Progenitor cell of endocrine pancreas (in vitro differentiated cells): ENCODE measurements at regions not wholly inside any gene's neighbourhood (a gene's known extent, or its start where the extent isn't known, plus 50 kb on each side); places are given as distances from the start of the nearest gene placed in this dataset.

Experiments used
- DNase-seq: peaks from one replicate; pipeline ENCODE4 v3.0.0; 2021; ENCODE audit warnings: low spot score; ENCODE audit not compliant: unreplicated experiment
- H3K27ac Mint-ChIP-seq: 2 replicates; pipeline ENCODE4 v1.8.0; 2021; ENCODE audit warnings: mild to moderate bottlenecking, moderate library complexity, mixed read lengths
- H3K27me3 Mint-ChIP-seq: 2 replicates; pipeline ENCODE4 v1.8.0; 2021; ENCODE audit warnings: mixed read lengths
- H3K36me3 Mint-ChIP-seq: 2 replicates; pipeline ENCODE4 v1.8.0; 2022; ENCODE audit warnings: mixed read lengths; ENCODE audit not compliant: insufficient read depth
- H3K4me1 Mint-ChIP-seq: 2 replicates; pipeline ENCODE4 v1.8.0; 2021; ENCODE audit warnings: low read depth, mixed read lengths
- H3K4me3 Mint-ChIP-seq: 2 replicates; pipeline ENCODE4 v1.8.0; 2021; ENCODE audit warnings: low read depth, mild to moderate bottlenecking, moderate library complexity, mixed read lengths
- H3K9me3 Mint-ChIP-seq: 2 replicates; pipeline ENCODE4 v1.8.0; 2021; ENCODE audit warnings: low read depth, mixed read lengths
- CTCF ChIP-seq: fragments of 200-600 bp; sonication (generic); IDR thresholded peaks from one replicate; pipeline ENCODE4 v1.5.0; 2021; ENCODE audit warnings: antibody characterized with exemption, mild to moderate bottlenecking; ENCODE audit not compliant: unreplicated experiment

- Mint-ChIP-seq H3K36me3 (no peaks in the 10 kb centered on the region), H3K27ac (no peak overlapping the region), H3K4me3 (no peak overlapping the region), H3K9me3 (no peaks in the 10 kb centered on the region), H3K4me1 (no peaks in the 10 kb centered on the region), H3K27me3 (no peaks in the 10 kb centered on the region)
- no peak for TF ChIP-seq CTCF
- no peak for DNase-seq
These were observed 577.4 kb downstream of the ISL1 start for GRCh38 chr5:51960617-51961121.

- H3K36me3 Mint-ChIP-seq: no peaks in the 10 kb centered on the region
- no peaks in the 10 kb centered on the region for H3K9me3 Mint-ChIP-seq
- no peak overlapping the region for H3K4me3 Mint-ChIP-seq
- no peak for DNase-seq
- no peak for TF ChIP-seq CTCF
- H3K4me1 Mint-ChIP-seq: no peaks in the 10 kb centered on the region
- no peak overlapping the region for H3K27ac Mint-ChIP-seq
- no peaks in the 10 kb centered on the region for H3K27me3 Mint-ChIP-seq
These were observed 577.9 kb downstream of the ISL1 start for GRCh38 chr5:51961154-51961562.

GRCh38 chr5:51968756-51969155 lies 585.5 kb downstream of the ISL1 start:
- no peaks in the 10 kb centered on the region for H3K4me1 Mint-ChIP-seq
- no peak for DNase-seq
- H3K36me3 Mint-ChIP-seq: no peaks in the 10 kb centered on the region
- no peaks in the 10 kb centered on the region for H3K27me3 Mint-ChIP-seq
- H3K4me3 Mint-ChIP-seq: no peak overlapping the region
- H3K9me3 Mint-ChIP-seq: no peaks in the 10 kb centered on the region
- no peak overlapping the region for H3K27ac Mint-ChIP-seq
- no peak for TF ChIP-seq CTCF

GRCh38 chr5:51974834-51975233 lies 591.6 kb downstream of the ISL1 start:
- DNase-seq: no peak
- no peak for TF ChIP-seq CTCF
- no peak overlapping the region for H3K27ac Mint-ChIP-seq
- no peaks in the 10 kb centered on the region for H3K9me3 Mint-ChIP-seq
- no peaks in the 10 kb centered on the region for H3K4me1 Mint-ChIP-seq
- H3K27me3 Mint-ChIP-seq: no peaks in the 10 kb centered on the region
- H3K36me3 Mint-ChIP-seq: no peaks in the 10 kb centered on the region
- no peak overlapping the region for H3K4me3 Mint-ChIP-seq

GRCh38 chr5:51977014-51977413 lies 593.8 kb downstream of the ISL1 start:
- H3K4me1 Mint-ChIP-seq: peaks cover 2% of the 10 kb centered on the region
- H3K4me3 Mint-ChIP-seq: no peak overlapping the region
- no peaks in the 10 kb centered on the region for H3K36me3 Mint-ChIP-seq
- H3K27ac Mint-ChIP-seq: no peak overlapping the region
- no peak for TF ChIP-seq CTCF
- H3K9me3 Mint-ChIP-seq: no peaks in the 10 kb centered on the region
- no peak for DNase-seq
- H3K27me3 Mint-ChIP-seq: no peaks in the 10 kb centered on the region
